Tibial nerve (tissue), 4 donors: ENCODE measurements at regions not wholly inside any gene's neighbourhood (a gene's known extent, or its start where the extent isn't known, plus 50 kb on each side); places are given as distances from the start of the nearest gene placed in this dataset.

Experiments used
- EP300 ChIP-seq, 2 donors: sonication (generic); formaldehyde crosslinking; IDR thresholded peaks; one replicate each; pipeline ENCODE4 v1.6.1; 2017; ENCODE audit warnings: antibody characterized with exemption in 2 of 2, mild to moderate bottlenecking in 1 of 2
- POLR2A ChIP-seq, 2 donors: fragments of 450-650 bp; IDR thresholded peaks; one replicate each; pipeline ENCODE4 v1.6.1; 2017; ENCODE audit warnings: antibody characterized with exemption in 2 of 2, mild to moderate bottlenecking in 2 of 2, moderate library complexity in 2 of 2
- TF ChIP-seq, protein P1 (sequence below), 5 experiments: fragments of 200-600 bp in 3 of 5; fragments of 450-650 bp in 2 of 5; sonication (generic) in 3 of 5; IDR thresholded peaks; one replicate each; pipeline ENCODE4 v1.5.1; 2016 to 2019; ENCODE audit warnings: antibody characterized with exemption in 5 of 5, mild to moderate bottlenecking in 3 of 5, moderate library complexity in 2 of 5

DNA sequence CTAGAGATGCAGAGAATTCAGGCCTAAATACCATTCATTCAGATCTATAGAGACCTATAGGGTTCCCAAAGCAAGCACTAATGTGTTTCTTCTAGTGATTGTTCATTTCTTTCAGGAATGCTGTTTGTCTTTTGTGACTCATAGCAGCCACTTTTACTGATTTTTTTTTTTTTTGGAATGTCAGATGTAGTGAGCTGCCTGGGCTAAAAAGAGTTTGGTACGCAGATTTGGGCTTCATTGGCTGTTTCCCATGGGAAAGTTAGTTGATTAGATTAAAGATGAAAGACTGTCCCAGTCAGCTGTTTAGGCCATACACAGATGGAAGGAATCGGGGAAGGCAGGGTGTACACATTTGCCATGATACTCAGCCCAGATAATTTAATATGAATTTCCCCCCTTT, 87.6 kb downstream of the CDC42EP3 start:
- TF ChIP-seq EP300 (IDR thresholded peaks at IDR 0.05) (no peak), POLR2A (IDR thresholded peaks at IDR 0.05) (no peak)
- TF ChIP-seq, protein P1, sequence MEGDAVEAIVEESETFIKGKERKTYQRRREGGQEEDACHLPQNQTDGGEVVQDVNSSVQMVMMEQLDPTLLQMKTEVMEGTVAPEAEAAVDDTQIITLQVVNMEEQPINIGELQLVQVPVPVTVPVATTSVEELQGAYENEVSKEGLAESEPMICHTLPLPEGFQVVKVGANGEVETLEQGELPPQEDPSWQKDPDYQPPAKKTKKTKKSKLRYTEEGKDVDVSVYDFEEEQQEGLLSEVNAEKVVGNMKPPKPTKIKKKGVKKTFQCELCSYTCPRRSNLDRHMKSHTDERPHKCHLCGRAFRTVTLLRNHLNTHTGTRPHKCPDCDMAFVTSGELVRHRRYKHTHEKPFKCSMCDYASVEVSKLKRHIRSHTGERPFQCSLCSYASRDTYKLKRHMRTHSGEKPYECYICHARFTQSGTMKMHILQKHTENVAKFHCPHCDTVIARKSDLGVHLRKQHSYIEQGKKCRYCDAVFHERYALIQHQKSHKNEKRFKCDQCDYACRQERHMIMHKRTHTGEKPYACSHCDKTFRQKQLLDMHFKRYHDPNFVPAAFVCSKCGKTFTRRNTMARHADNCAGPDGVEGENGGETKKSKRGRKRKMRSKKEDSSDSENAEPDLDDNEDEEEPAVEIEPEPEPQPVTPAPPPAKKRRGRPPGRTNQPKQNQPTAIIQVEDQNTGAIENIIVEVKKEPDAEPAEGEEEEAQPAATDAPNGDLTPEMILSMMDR (IDR thresholded peaks at IDR 0.05), result no peak
